PC-3 (cell line): ENCODE measurements at regions not wholly inside any gene's neighbourhood (a gene's known extent, or its start where the extent isn't known, plus 50 kb on each side); places are given as distances from the start of the nearest gene placed in this dataset.
A peak's percentile ranks its signal among the peaks of the same experiment; 100 is the strongest.

Experiments used
- CTCF ChIP-seq: fragments of 300-600 bp; sonication (generic); conservative IDR thresholded peaks from 2 replicates; pipeline ENCODE4 v1.5.1; 2017; ENCODE audit warnings: antibody characterized with exemption, low read depth, mild to moderate bottlenecking, low read length
- EZH2 ChIP-seq: fragments of 300-600 bp; sonication (generic); IDR thresholded peaks from one replicate; pipeline ENCODE4 v1.6.1; 2017; ENCODE audit warnings: antibody characterized with exemption, mild to moderate bottlenecking, low read length; ENCODE audit not compliant: unreplicated experiment
- EZH2phosphoT487 ChIP-seq: fragments of 300-600 bp; sonication (generic); IDR thresholded peaks from 2 replicates; pipeline ENCODE4 v1.6.1; 2018; ENCODE audit warnings: mild to moderate bottlenecking, antibody characterized with exemption, low read length, borderline replicate concordance

GRCh38 chr4:83780053-83780733 is 244.3 kb downstream of the GPAT3 start:
- TF ChIP-seq CTCF (peak; percentile 41; the same call in 1 of the 2 replicates), EZH2phosphoT487 (no peak), EZH2 (no peak)
